H9 (cell line): ENCODE measurements at regions not wholly inside any gene's neighbourhood (a gene's known extent, or its start where the extent isn't known, plus 50 kb on each side); places are given as distances from the start of the nearest gene placed in this dataset.

Experiments used
- DNase-seq: peaks from one replicate; pipeline ENCODE4 v3.0.0-alpha.2; 2017
- H2AFZ ChIP-seq: one replicate; pipeline ENCODE4 v1.6.1; 2013; ENCODE audit warnings: mild to moderate bottlenecking, low read length, control low read depth, moderate library complexity
- H2AK5ac ChIP-seq: 2 replicates; pipeline ENCODE4 v1.6.1; 2013; ENCODE audit warnings: low read length, control low read depth, mixed read lengths; ENCODE audit not compliant: insufficient read length
- H2BK120ac ChIP-seq: one replicate; pipeline ENCODE4 v1.6.1; 2013; ENCODE audit warnings: low read depth, mild to moderate bottlenecking, low read length, control low read depth, inconsistent platforms; ENCODE audit not compliant: poor library complexity, severe bottlenecking
- H2BK12ac ChIP-seq: 2 replicates; pipeline ENCODE4 v1.6.1; 2013; ENCODE audit warnings: low read length, control low read depth, mixed read lengths, low read depth; ENCODE audit not compliant: insufficient read length
- H2BK15ac ChIP-seq: 2 replicates; pipeline ENCODE4 v1.6.1; 2013; ENCODE audit warnings: low read depth, low read length, control low read depth
- H2BK20ac ChIP-seq: one replicate; pipeline ENCODE4 v1.6.1; 2013; ENCODE audit warnings: low read depth, mild to moderate bottlenecking, low read length, control low read depth, inconsistent platforms; ENCODE audit not compliant: poor library complexity, severe bottlenecking
- H2BK5ac ChIP-seq: 2 replicates; pipeline ENCODE4 v1.6.1; 2013; ENCODE audit warnings: low read length, control low read depth, mixed read lengths; ENCODE audit not compliant: insufficient read length
- H3K14ac ChIP-seq: 2 replicates; pipeline ENCODE4 v1.6.1; 2013; ENCODE audit warnings: low read length, control low read depth; ENCODE audit not compliant: insufficient read depth
- H3K18ac ChIP-seq: 2 replicates; pipeline ENCODE4 v1.6.1; 2013; ENCODE audit warnings: low read depth, mild to moderate bottlenecking, mixed read lengths, low read length, control low read depth; ENCODE audit not compliant: insufficient read length
- H3K23ac ChIP-seq: 2 replicates; pipeline ENCODE4 v1.6.1; 2013; ENCODE audit warnings: low read length, control low read depth, mixed read lengths, low read depth; ENCODE audit not compliant: insufficient read length
- H3K23me2 ChIP-seq: 2 replicates; pipeline ENCODE4 v1.6.1; 2013; ENCODE audit warnings: low read depth, mild to moderate bottlenecking, mixed read lengths, low read length, control low read depth; ENCODE audit not compliant: insufficient read length, poor library complexity, severe bottlenecking
- H3K27ac ChIP-seq: 2 replicates; pipeline ENCODE4 v1.5.1; 2013; ENCODE audit warnings: low read length, control low read depth, mixed read lengths, low read depth; ENCODE audit not compliant: insufficient read length
- H3K27me3 ChIP-seq: 2 replicates; pipeline ENCODE4 v1.6.1; 2013; ENCODE audit warnings: low read length, control low read depth, inconsistent platforms; ENCODE audit not compliant: insufficient read depth
- H3K4ac ChIP-seq: 2 replicates; pipeline ENCODE4 v1.6.1; 2013; ENCODE audit warnings: low read depth, mild to moderate bottlenecking, control low read depth, inconsistent platforms, low read length, moderate library complexity
- H3K4me1 ChIP-seq: 2 replicates; pipeline ENCODE4 v1.6.1; 2013; ENCODE audit warnings: low read length, control low read depth, inconsistent platforms; ENCODE audit not compliant: insufficient read depth
- H3K4me2 ChIP-seq: 2 replicates; pipeline ENCODE4 v1.6.1; 2013; ENCODE audit warnings: low read length, control low read depth, mixed read lengths; ENCODE audit not compliant: insufficient read length, insufficient read depth
- H3K56ac ChIP-seq: 2 replicates; pipeline ENCODE4 v1.6.1; 2013; ENCODE audit warnings: low read depth, mild to moderate bottlenecking, mixed read lengths, low read length, control low read depth; ENCODE audit not compliant: insufficient read length
- H3K79me1 ChIP-seq: 2 replicates; pipeline ENCODE4 v1.6.1; 2013; ENCODE audit warnings: low read depth, mild to moderate bottlenecking, moderate library complexity, low read length, control low read depth, inconsistent platforms; ENCODE audit not compliant: insufficient read depth, poor library complexity, severe bottlenecking
- H3K79me2 ChIP-seq: 2 replicates; pipeline ENCODE4 v1.6.1; 2013; ENCODE audit warnings: low read length, control low read depth, inconsistent platforms; ENCODE audit not compliant: insufficient read depth
- H3K9ac ChIP-seq: 2 replicates; pipeline ENCODE4 v1.6.1; 2013; ENCODE audit warnings: low read length, control low read depth, mixed read lengths; ENCODE audit not compliant: insufficient read length; ENCODE audit errors: extremely low read depth
- H3K9me3 ChIP-seq: one replicate; pipeline ENCODE4 v1.6.1; 2013; ENCODE audit warnings: low read depth, low read length, inconsistent platforms; ENCODE audit not compliant: control insufficient read depth
- H3T11ph ChIP-seq: one replicate; pipeline ENCODE4 v1.6.1; 2013; ENCODE audit warnings: mild to moderate bottlenecking, low read length, control low read depth, inconsistent platforms
- H4K20me1 ChIP-seq: one replicate; pipeline ENCODE4 v1.6.1; 2013; ENCODE audit not compliant: control insufficient read depth, insufficient read length, insufficient read depth
- H4K5ac ChIP-seq: 2 replicates; pipeline ENCODE4 v1.6.1; 2013; ENCODE audit warnings: low read depth, mild to moderate bottlenecking, mixed read lengths, low read length, control low read depth; ENCODE audit not compliant: insufficient read length
- H4K8ac ChIP-seq: replicated peaks from 2 replicates; pipeline ENCODE4 v1.6.1; 2013; ENCODE audit warnings: low read length, control low read depth, mixed read lengths, low read depth; ENCODE audit not compliant: insufficient read length
- H4K91ac ChIP-seq: 2 replicates; pipeline ENCODE4 v1.6.1; 2013; ENCODE audit warnings: low read depth, mild to moderate bottlenecking, moderate library complexity, mixed read lengths, low read length, control low read depth; ENCODE audit not compliant: insufficient read length
- H3K27ac Mint-ChIP-seq, 3 experiments: 2 replicates in 2 of 3; 3 replicates in 1 of 3; pipeline ENCODE4 v1.8.0; 2020 to 2021; ENCODE audit warnings: mixed read lengths in 3 of 3, mild to moderate bottlenecking in 1 of 3, moderate library complexity in 1 of 3
- H3K27me3 Mint-ChIP-seq: 2 replicates; pipeline ENCODE4 v1.8.0; 2021; ENCODE audit warnings: low read depth, mild to moderate bottlenecking, moderate library complexity, mixed read lengths
- H3K36me3 Mint-ChIP-seq, 3 experiments: 2 replicates in 2 of 3; 3 replicates in 1 of 3; pipeline ENCODE4 v1.8.0; 2020 to 2021; ENCODE audit warnings: low read depth in 3 of 3, mixed read lengths in 3 of 3; ENCODE audit not compliant: insufficient read depth in 1 of 3
- H3K4me1 Mint-ChIP-seq, 2 experiments: 2 replicates each; pipeline ENCODE4 v1.8.0; 2020; ENCODE audit warnings: mixed read lengths in 2 of 2
- H3K4me3 Mint-ChIP-seq, 2 experiments: 2 replicates in 1 of 2; 3 replicates in 1 of 2; pipeline ENCODE4 v1.8.0; 2020 to 2021; ENCODE audit warnings: mild to moderate bottlenecking in 2 of 2, mixed read lengths in 2 of 2, moderate library complexity in 1 of 2
- H3K9me3 Mint-ChIP-seq, 2 experiments: 2 replicates in 1 of 2; 3 replicates in 1 of 2; pipeline ENCODE4 v1.8.0; 2020; ENCODE audit warnings: mild to moderate bottlenecking in 2 of 2, mixed read lengths in 2 of 2, moderate library complexity in 1 of 2
- CTCF ChIP-seq: fragments of 200-600 bp; sonication (generic); conservative IDR thresholded peaks from 3 replicates; pipeline ENCODE4 v1.8.0; 2021; ENCODE audit warnings: antibody characterized with exemption, mild to moderate bottlenecking
- WGBS: extraction: QIAGEN DNeasy Blood & Tissue Kit; methylation state at CpG from one replicate; pipeline ENCODE4 v1.1.7; 2013; ENCODE audit warnings: missing lambda C conversion rate, low lambda C conversion rate, mixed read lengths; ENCODE audit not compliant: insufficient read length; ENCODE audit errors: extremely low coverage; 5-methylcytosine and 5-hydroxymethylcytosine counted together

GRCh38 chr16:60651346-60651745 is 1384.9 kb downstream of the CDH8 start:
- no peak overlapping the region for H3K27ac Mint-ChIP-seq

More at GRCh38 chr16:60651346-60651745, 1384.9 kb downstream of the CDH8 start:
- Histone ChIP-seq H4K5ac (no peak overlapping the region), H3K27me3 (no peaks in the 10 kb centered on the region), H3K18ac (no peak overlapping the region), H2BK12ac (no peak overlapping the region), H3T11ph (no peak overlapping the region), H3K9ac (no peak overlapping the region), H3K27ac (no peak overlapping the region), H2BK120ac (no peak overlapping the region), H2AK5ac (no peak overlapping the region), H2AFZ (no peak overlapping the region), H3K4me2 (no peak overlapping the region), H3K56ac (no peak overlapping the region), H4K20me1 (no peaks in the 10 kb centered on the region), H3K79me2 (no peaks in the 10 kb centered on the region), H2BK20ac (no peak overlapping the region), H3K4ac (no peak overlapping the region), H3K4me1 (no peaks in the 10 kb centered on the region), H3K14ac (no peak overlapping the region), H3K9me3 (no peaks in the 10 kb centered on the region), H4K8ac (no peak overlapping the region), H3K23me2 (no peaks in the 10 kb centered on the region), H2BK15ac (no peak overlapping the region), H4K91ac (no peak overlapping the region), H3K23ac (no peak overlapping the region), H2BK5ac (no peak overlapping the region), H3K79me1 (no peaks in the 10 kb centered on the region)
- WGBS = no CpG with 5 or more reads among the region's 3 CpGs
- Mint-ChIP-seq H3K27me3 (no peaks in the 10 kb centered on the region), H3K36me3 (no peaks in the 10 kb centered on the region), H3K9me3 (no peaks in the 10 kb centered on the region), H3K4me1 (no peaks in the 10 kb centered on the region; a peak in 1 of 4 replicates), H3K4me3 (no peak overlapping the region)
- TF ChIP-seq CTCF = no peak
- no peak for DNase-seq
